Right cardiac atrium (tissue), 5 donors: ENCODE measurements at regions not wholly inside any gene's neighbourhood (a gene's known extent, or its start where the extent isn't known, plus 50 kb on each side); places are given as distances from the start of the nearest gene placed in this dataset.

Source experiments
- ATAC-seq, 2 donors: fragments of 200-7000 bp; cut with Tn5 transposase; one replicate each; pipeline versions ENCODE4 v1.8.0 to v1.9.1; 2020; ENCODE audit warnings: moderate library complexity in 2 of 2, mild to moderate bottlenecking in 1 of 2
- DNase-seq, 3 donors: peaks; one replicate each; pipeline ENCODE4 v3.0.0-alpha.2; 2020
- H3K27ac ChIP-seq: one replicate; pipeline ENCODE4 v1.5.1; 2013; ENCODE audit warnings: mild to moderate bottlenecking, low read length, control low read depth, moderate library complexity
- H3K27me3 ChIP-seq: one replicate; pipeline ENCODE4 v1.6.1; 2013; ENCODE audit not compliant: control insufficient read depth, insufficient read depth
- H3K4me1 ChIP-seq: one replicate; pipeline ENCODE4 v1.6.1; 2013; ENCODE audit warnings: low read length; ENCODE audit not compliant: control insufficient read depth, insufficient read depth
- H3K4me3 ChIP-seq: one replicate; pipeline ENCODE4 v1.5.1; 2013; ENCODE audit warnings: low read length, control low read depth
- H3K9me3 ChIP-seq: one replicate; pipeline ENCODE4 v1.6.1; 2013; ENCODE audit warnings: low read length; ENCODE audit not compliant: control insufficient read depth
- WGBS: extraction: QIAGEN DNeasy Blood & Tissue Kit; methylation state at CpG from one replicate; pipeline ENCODE4 v1.1.7; 2013; 5-methylcytosine and 5-hydroxymethylcytosine counted together
- intact Hi-C, 4 donors: fragments of 100-400 bp; cut with DNase I; formaldehyde crosslinking; loops; one replicate each; pipeline versions ENCODE4 v1.11.0 to v1.14.0; 2022 to 2023
- donor health status: healthy with polysubstance abuse.
- donor health status: DM: no; HTN: yes; CAD: no.
- donor health status: DM: no; HTN: no; CAD: no.
- donor health status: DM: no; HTN: yes; CAD: no; lungs with severe emphysema.
- donor health status: DM: yes; HTN: yes; CAD: no.

- ATAC-seq (no peak), DNase-seq (peak in 1 of 3 donors; percentile 23)
- Histone ChIP-seq H3K27ac (no peak overlapping the region), H3K4me1 (no peaks in the 10 kb centered on the region), H3K4me3 (no peak overlapping the region), H3K27me3 (no peaks in the 10 kb centered on the region), H3K9me3 (no peaks in the 10 kb centered on the region)
- 90% methylated on average over 6 of the region's 6 CpGs for WGBS
- intact Hi-C loops: no loop called here
Observed at GRCh38 chr3:74507691-74508090, 106.8 kb downstream of the CNTN3 start.

GRCh38 chr3:74506246-74506645, 108.2 kb downstream of the CNTN3 start:
- ATAC-seq (no peak), DNase-seq (no peak)
- Histone ChIP-seq H3K9me3 (no peaks in the 10 kb centered on the region), H3K4me3 (no peak overlapping the region), H3K27me3 (no peaks in the 10 kb centered on the region), H3K4me1 (no peaks in the 10 kb centered on the region), H3K27ac (no peak overlapping the region)
- intact Hi-C loops: no loop called here
- 53% methylated on average over 1 of the region's 1 CpG for WGBS

- H3K27ac ChIP-seq: no peak overlapping the region
- no peaks in the 10 kb centered on the region for H3K27me3 ChIP-seq
- ATAC-seq (peak; percentile 16 to 49), DNase-seq (no peak)
- intact Hi-C loops: no loop called here
- 65% methylated on average over 6 of the region's 6 CpGs for WGBS
- H3K4me3 ChIP-seq: no peak overlapping the region
- no peaks in the 10 kb centered on the region for H3K4me1 ChIP-seq
- H3K9me3 ChIP-seq: no peaks in the 10 kb centered on the region
Observed at GRCh38 chr3:74501007-74501406, 113.5 kb downstream of the CNTN3 start.

DNA sequence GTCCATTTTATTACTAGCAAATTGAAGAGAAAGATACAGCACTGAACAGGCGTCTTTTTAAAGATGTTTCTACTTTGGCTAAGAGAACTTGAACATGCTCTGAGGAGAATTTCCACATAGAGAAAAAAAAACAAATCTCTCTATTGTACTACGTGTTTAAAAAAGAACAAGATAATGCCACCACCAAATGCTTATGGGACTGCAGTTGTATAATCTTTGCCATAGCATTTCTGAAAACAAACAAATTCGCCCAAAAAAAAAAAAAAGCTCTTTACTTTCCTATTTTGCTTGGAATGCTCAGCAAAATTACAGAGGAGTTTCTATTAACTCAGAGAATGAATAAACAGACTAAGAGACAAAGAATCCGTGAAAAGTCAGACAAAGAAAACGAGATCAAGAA, 114.2 kb downstream of the CNTN3 start:
- 47% methylated on average over 5 of the region's 5 CpGs for WGBS
- ATAC-seq: peak in 1 of 2 donors; percentile 69
- Histone ChIP-seq H3K4me1 (no peaks in the 10 kb centered on the region), H3K27ac (no peak overlapping the region), H3K9me3 (no peaks in the 10 kb centered on the region), H3K4me3 (no peak overlapping the region), H3K27me3 (no peaks in the 10 kb centered on the region)
- no peak for DNase-seq
- intact Hi-C loops: no loop called here

DNA sequence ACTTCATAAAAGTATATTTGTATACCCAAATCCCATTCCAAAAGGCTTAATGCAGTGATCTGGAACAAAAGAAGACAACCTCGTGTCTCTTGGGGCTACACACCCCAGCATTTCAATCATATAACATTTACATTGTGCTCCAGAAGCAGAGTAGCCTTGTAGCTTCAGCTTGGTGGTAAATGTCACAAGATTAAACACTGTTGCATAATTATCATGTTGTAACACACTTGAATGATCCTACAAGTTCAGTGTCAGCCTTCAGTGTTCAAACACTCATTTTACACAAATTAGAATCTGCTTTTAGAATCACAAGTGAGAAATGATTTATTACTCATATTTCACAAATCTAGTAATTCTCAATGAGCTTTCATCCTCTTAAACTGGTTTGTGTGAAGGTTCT, 122.6 kb downstream of the CNTN3 start:
- Histone ChIP-seq H3K27ac (no peak overlapping the region), H3K4me3 (no peak overlapping the region), H3K27me3 (no peaks in the 10 kb centered on the region), H3K9me3 (no peaks in the 10 kb centered on the region), H3K4me1 (no peaks in the 10 kb centered on the region)
- ATAC-seq: no peak
- 58% methylated on average over 1 of the region's 1 CpG for WGBS
- intact Hi-C loops: no loop called here
- no peak for DNase-seq

DNA sequence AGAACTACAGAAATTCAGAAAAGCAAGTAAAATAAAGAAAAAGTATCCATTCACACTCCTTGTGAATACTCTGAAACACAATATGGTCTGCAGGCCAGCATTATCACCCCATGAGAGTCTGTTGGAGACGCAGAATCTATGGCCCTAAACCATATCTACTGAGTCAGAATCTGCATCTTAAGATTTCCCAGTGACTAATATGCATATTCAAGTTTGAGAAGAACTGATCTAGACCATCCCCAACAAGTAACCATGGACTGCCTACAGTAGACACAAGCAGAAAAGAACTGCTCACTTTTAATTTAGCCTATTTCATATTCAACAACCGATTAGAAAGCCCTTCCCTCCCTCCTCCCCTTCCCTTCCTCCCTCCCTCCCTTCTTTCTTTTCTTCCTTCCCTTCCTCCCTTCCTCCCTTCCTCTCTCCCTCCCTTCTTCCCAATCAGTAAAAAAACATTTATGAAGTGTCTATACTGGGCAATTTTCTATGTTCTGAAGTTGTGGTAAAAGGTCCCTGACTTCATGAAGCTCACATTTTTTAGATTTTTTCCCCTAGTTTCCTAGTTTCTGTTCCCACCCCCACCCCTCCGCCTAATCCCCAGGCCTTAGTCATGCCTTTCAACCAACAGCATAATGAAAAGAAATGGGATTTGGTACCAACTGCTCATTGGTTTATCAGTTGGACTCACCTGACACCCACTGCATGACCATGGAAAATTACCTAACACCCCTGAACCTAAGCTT, 125.2 kb downstream of the CNTN3 start:
- Histone ChIP-seq H3K27ac (no peak overlapping the region), H3K27me3 (no peaks in the 10 kb centered on the region), H3K9me3 (no peaks in the 10 kb centered on the region), H3K4me3 (no peak overlapping the region), H3K4me1 (no peaks in the 10 kb centered on the region)
- ATAC-seq (no peak), DNase-seq (no peak)
- WGBS: 39% methylated on average over 3 of the region's 3 CpGs
- intact Hi-C loops: no loop called here

DNA sequence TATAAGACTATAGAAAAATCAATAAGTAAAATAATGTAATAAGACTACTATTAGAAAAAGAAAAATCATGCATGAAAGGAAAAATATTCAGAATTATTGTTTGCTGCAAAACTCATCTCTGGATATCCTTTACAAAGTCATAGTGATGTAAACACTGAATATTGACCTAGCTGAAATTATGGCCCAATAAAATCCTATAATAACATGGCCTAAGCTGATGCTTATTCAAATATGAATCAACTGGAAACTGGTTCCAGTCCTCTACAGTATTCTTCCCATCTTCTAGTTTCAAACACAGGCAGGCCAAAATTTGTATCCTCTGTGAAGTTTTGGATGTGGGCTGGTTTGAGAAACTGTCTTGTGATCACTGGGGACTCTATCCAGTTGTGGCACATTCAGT, 134.5 kb downstream of the CNTN3 start:
- ATAC-seq: no peak
- no peak overlapping the region for H3K27ac ChIP-seq
- DNase-seq: no peak
- H3K4me3 ChIP-seq: no peak overlapping the region
- H3K4me1 ChIP-seq: no peaks in the 10 kb centered on the region
- intact Hi-C loops: no loop called here
- no peaks in the 10 kb centered on the region for H3K9me3 ChIP-seq
- H3K27me3 ChIP-seq: no peaks in the 10 kb centered on the region

GRCh38 chr3:74470313-74470712, 144.1 kb downstream of the CNTN3 start:
- WGBS: 87% methylated on average over 4 of the region's 4 CpGs
- intact Hi-C loops: no loop called here
- no peak overlapping the region for H3K4me3 ChIP-seq
- H3K27ac ChIP-seq: no peak overlapping the region
- H3K27me3 ChIP-seq: no peaks in the 10 kb centered on the region
- no peak for ATAC-seq
- no peaks in the 10 kb centered on the region for H3K9me3 ChIP-seq
- DNase-seq: no peak
- H3K4me1 ChIP-seq: no peaks in the 10 kb centered on the region

- H3K27ac ChIP-seq: no peak overlapping the region
- DNase-seq (no peak), ATAC-seq (no peak)
- H3K27me3 ChIP-seq: no peaks in the 10 kb centered on the region
- WGBS: 90% methylated on average over 8 of the region's 8 CpGs
- no peaks in the 10 kb centered on the region for H3K4me1 ChIP-seq
- intact Hi-C loops: no loop called here
- H3K4me3 ChIP-seq: no peak overlapping the region
- no peaks in the 10 kb centered on the region for H3K9me3 ChIP-seq
Observed at GRCh38 chr3:74469713-74470112, 144.7 kb downstream of the CNTN3 start.

GRCh38 chr3:74469151-74469550, 145.3 kb downstream of the CNTN3 start:
- H3K27ac ChIP-seq: no peak overlapping the region
- no peak for DNase-seq
- intact Hi-C loops: no loop called here

GRCh38 chr3:74465715-74466410, 148.6 kb downstream of the CNTN3 start:
- H3K27ac ChIP-seq: no peak overlapping the region
- intact Hi-C loops: no loop called here
- no peak overlapping the region for H3K4me3 ChIP-seq
- no peaks in the 10 kb centered on the region for H3K27me3 ChIP-seq
- WGBS: 37% methylated on average over 4 of the region's 4 CpGs
- no peaks in the 10 kb centered on the region for H3K9me3 ChIP-seq
- no peaks in the 10 kb centered on the region for H3K4me1 ChIP-seq
- peak in 2 of 3 donors; percentile 4 to 15 for DNase-seq
- no peak for ATAC-seq

More at GRCh38 chr3:74469151-74469550, 145.3 kb downstream of the CNTN3 start:
- no peak overlapping the region for H3K4me3 ChIP-seq
- H3K27me3 ChIP-seq: no peaks in the 10 kb centered on the region
- 70% methylated on average over 3 of the region's 3 CpGs for WGBS
- no peaks in the 10 kb centered on the region for H3K9me3 ChIP-seq
- ATAC-seq: no peak
- no peaks in the 10 kb centered on the region for H3K4me1 ChIP-seq
